HG03558 (cell line): ENCODE measurements at regions not wholly inside any gene's neighbourhood (a gene's known extent, or its start where the extent isn't known, plus 50 kb on each side); places are given as distances from the start of the nearest gene placed in this dataset.

Source experiments
- ATAC-seq: cut with Tn5 transposase; IDR thresholded peaks from one replicate; pipeline ENCODE4 v1.9.1; 2021; ENCODE audit warnings: moderate number of reproducible peaks; ENCODE audit not compliant: unreplicated experiment; ENCODE audit errors: extremely low read depth

- ATAC-seq = no peak
Observed at GRCh38 chr7:13161125-13161524, 473.7 kb downstream of the ARL4A start.

GRCh38 chr7:13165854-13166253 lies 478.4 kb downstream of the ARL4A start:
- no peak for ATAC-seq

DNA sequence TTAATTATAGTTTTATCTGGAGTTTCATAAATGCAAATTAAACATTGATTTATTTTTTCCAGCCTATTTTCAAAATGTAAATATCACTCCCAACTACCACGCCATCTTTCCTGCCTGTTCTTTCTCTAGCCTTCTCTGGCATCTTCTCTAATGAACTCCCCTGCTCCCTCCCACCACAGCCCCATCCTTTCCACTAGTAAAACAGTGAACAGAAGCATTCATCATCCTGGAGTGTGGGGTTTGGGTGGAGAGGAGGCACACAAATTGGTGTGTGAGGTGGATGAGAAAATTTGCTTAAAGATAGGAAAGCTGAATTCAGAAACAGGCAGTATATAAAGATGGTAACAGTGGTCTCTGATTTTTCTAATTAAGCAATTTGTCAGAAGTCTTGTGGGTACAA lies 479.4 kb downstream of the ARL4A start:
- no peak for ATAC-seq

DNA sequence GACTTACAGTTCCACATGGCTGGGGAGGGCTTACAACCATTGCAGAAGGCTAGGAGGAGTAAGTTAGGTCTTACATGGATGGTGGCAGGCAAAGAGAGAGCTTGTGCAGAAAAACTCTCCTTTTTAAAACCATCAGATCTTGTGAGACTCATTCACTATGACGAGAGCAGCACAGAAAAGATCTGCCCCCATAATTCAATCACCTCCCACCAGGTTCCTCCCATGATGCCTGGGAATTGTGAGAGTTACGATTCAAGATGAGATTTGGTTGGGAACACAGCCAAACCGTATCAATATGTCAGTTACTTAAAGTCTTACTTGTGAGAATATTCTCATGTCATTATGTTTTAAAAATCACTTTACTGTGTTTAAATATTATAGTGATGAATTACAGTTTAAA lies 481.9 kb downstream of the ARL4A start:
- ATAC-seq = no peak

GRCh38 chr7:13174991-13175390 lies 487.6 kb downstream of the ARL4A start:
- no peak for ATAC-seq

DNA sequence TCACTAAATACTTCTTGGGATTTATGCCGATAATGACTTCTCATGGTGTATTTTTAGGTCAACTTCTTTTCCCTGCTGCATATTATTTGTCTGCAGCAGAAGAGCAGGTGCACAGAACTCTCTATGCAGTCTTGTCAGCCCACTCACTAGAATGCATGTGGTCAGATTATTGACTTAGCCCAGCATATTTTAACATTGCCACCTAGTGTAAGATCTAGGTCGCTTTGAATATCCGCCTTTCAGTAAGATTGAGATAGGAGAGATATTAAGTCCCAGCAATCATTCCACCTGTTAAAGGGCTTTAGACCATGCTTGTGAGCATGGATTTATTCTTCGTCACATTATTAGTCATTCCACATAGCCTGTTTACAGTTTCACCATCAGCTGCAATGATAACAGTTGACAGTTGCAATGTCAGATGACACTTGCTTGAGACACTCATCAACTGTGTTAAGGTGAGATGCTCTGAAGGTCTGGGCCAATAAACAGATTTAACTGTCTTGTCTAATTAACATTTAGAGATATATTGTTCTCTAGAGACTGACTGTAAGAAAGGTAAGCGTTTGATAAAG lies 491.7 kb downstream of the ARL4A start:
- no peak for ATAC-seq

DNA sequence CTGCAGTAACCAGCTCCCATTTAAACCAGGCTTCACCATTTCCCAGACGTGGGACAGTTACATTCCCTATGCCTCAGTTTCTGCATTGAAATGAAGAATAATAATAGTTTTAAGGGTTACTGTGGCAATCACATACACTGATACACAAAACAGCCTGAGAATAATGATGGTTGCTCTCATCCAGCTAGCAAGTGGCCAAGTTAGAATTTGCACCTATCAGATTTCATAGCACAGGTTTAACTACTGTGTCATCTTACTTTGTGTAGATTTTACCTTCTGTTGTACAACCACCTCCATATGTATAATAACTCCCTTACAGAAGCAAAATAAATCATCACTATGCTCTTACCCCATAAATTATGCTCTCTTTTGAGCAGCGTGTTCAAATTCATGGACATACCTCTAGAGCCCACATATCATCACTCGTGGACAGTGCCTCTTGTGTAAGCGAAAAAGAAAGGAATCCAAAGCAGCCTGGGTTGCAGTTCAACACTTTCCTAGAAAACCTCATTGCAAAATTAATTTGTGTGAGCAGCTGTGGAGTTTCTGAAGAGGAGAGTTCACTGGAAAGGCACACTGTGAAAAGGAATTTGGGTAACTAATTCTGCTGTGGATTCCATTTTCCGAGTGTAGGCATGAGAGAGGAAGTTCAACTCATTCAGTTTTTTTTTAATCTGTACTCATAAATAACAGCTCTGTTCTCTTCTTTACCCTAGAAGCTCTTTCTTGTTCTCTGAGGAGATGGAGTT lies 492.5 kb downstream of the ARL4A start:
- no peak for ATAC-seq

GRCh38 chr7:13181216-13181615 lies 493.8 kb downstream of the ARL4A start:
- ATAC-seq = no peak

GRCh38 chr7:13185139-13185538 lies 497.7 kb downstream of the ARL4A start:
- no peak for ATAC-seq

GRCh38 chr7:13188236-13188805 lies 500.9 kb downstream of the ARL4A start:
- ATAC-seq = no peak

DNA sequence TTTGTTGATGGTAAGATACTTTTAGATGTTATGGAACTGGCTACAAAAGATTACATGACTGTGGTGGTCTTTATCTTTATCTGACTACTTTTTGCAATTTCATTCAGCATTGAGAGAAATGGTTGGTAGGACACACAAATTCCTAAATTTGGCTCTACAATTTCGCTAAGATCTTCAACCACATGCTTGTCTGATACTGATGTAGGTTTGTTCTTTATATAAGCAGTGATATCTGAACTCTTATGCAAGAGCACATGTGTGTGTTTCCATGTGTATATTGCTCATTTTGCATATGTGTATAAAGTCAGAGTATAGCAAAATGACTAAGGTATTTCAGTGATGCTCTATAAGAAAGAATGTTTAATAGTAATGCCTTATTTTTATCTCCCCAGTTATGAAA lies 501.5 kb downstream of the ARL4A start:
- no peak for ATAC-seq

GRCh38 chr7:13189668-13190067 lies 502.2 kb downstream of the ARL4A start:
- ATAC-seq = no peak

DNA sequence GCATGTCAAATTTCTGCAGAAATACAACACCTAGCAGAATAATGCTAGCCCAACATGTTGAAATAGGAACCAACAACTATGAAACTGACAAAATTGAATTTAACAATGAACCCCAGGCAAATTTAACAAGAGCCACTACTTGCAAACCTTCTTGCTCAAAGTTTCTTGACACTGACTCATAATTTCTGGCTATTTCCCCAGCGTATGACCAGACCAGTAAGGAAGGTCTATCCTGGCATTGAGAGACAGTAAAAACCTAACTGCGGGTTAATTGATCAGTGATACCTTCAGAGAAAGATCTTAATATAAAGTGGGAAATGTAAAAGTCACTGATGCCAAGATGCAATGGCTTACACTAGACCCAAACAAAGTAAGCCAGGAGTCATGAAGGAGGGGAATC lies 510.1 kb downstream of the ARL4A start:
- no peak for ATAC-seq

DNA sequence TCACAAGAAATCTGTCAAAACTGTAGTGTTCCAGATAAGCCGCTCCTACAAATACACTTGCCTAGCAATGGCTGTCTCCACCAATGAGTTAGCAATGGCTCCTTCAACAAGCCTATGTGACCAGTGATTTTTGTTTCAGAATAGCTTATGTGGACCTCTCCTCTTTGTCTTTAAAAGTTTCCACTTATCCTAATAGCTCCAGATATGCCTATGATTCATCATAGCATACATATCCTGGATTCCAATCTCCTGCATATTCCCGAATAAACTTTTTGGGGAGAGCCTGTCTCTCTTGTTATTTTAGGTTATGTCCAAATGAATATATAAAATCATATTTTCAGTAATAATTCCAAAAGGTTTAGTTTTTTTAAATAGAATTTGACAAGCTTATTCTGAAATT lies 510.6 kb downstream of the ARL4A start:
- ATAC-seq = no peak

DNA sequence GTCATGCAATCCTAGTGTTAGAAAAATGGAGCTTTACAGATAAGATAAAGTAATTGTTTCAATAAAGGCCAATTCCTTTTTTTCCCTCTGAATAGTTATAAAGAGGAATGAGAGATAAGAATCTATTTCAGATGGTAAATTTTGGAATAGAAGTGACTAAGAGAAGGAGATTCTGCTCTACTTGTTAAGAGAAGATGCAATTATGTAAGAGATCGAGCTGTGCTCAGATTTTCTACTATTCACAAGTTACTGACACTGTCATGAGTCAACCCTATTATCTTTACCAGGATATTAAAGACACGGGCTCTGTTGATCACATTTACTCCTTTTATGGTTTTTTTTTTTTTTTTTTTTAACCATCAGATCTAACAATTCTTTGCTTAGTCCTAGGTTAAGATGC lies 511.3 kb downstream of the ARL4A start:
- ATAC-seq = no peak

DNA sequence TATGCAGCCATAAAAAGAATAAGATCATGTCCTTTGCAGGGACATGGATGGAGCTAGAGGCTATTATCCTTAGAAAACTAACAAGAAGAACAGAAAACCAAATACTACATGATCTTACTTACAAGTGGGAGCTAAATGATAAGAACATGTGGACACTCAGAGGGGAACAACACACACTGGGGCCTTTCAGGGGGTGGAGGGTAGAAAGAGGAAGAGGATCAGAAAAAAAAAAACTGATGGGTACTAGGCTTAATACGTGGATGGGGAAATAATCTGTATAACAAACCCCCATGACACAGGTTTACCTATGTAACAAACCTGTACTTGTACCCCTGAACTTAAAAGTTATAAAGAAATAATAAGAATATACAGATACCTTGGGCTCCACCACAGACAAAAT lies 514.2 kb downstream of the ARL4A start:
- no peak for ATAC-seq

- ATAC-seq = no peak
Observed at GRCh38 chr7:13217768-13218167, 530.3 kb downstream of the ARL4A start.

- ATAC-seq = no peak
Observed at GRCh38 chr7:13225068-13225467, 537.6 kb downstream of the ARL4A start.

DNA sequence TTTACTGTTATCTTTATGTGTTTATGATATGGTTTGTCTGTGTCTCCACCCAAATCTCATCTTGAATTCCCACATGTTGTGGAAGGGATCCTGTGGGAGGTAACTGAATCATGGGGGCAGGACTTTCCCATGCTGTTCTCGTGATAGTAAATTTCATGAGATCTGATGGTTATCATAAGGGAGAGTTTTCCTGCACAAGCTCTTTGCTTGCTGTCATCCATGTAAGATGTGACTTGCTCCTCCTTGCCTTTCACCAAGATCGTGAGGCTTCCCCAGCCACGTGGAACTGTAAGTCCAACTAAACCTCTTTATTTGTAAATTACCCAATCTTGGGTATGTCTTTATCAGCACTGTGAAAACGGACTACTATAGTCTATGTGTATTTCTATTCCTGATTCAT lies 539.0 kb downstream of the ARL4A start:
- no peak for ATAC-seq

DNA sequence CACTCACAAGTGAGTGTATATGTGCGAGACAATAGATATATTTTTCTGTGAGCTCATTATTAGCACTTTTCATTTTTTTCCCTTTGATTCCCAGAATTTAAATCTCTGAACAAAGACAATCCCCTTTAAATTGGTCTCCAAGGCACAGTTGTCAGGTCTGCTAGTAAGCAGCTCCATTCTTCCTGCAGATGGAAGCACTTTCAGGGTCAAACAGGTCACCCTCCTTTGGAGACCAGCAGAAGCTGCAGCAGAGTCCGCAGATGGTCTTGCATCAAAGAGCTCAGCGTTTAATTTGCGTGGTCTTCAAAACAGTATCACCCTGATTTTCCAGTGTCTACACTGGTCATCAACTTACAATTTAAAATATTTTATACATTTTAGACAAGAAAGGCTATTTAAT lies 543.8 kb downstream of the ARL4A start:
- ATAC-seq = no peak

DNA sequence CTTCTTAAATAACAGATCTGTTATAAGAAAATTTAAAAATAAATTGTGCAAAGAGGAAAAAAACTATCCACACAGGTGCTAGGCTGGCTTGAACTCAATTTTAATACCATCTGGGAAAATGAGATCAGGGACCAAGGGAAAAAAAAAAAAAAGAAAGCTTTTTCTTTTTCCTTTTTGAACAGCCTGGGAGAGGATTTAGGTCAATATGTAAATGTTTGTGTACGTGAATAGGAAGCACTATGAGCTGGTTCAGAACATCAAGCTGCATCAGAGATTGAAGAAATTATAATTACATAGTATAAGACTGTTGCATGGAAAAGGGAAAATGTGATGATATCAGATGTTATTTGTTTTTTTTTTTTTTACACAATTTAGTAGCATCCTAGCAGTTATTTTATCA lies 548.0 kb downstream of the ARL4A start:
- ATAC-seq = no peak

- ATAC-seq = no peak
Observed at GRCh38 chr7:13236026-13236425, 548.6 kb downstream of the ARL4A start.
